ENCODE measurements at regions not wholly inside any gene's neighbourhood (a gene's known extent, or its start where the extent isn't known, plus 50 kb on each side); places are given as distances from the start of the nearest gene placed in this dataset.

- H3K9ac ChIP-seq (ENCODE audit: low read depth in 1 of 2, low read length in 2 of 2) = no peak overlapping the region
- no peak overlapping the region for H3K4me3 ChIP-seq (ENCODE audit: low read depth in 1 of 3, low read length in 3 of 3)
- WGBS = 70% methylated on average over 5 of the region's 5 CpGs
- peaks cover 0 to 5% (median 2%) of the 10 kb centered on the region in 4 donors for H3K9me3 ChIP-seq (ENCODE audit: control insufficient read depth in 4 of 4, low read length in 3 of 4)
- peaks cover 0 to 2% (median 0%) of the 10 kb centered on the region in 4 donors for H3K27me3 ChIP-seq (ENCODE audit: control insufficient read depth in 4 of 4, insufficient read depth in 4 of 4, low read length in 3 of 4)
- no peaks in the 10 kb centered on the region for H3K36me3 ChIP-seq (ENCODE audit: control insufficient read depth in 4 of 4, insufficient read depth in 3 of 4, low read depth in 1 of 4, low read length in 3 of 4)
- H3K4me1 ChIP-seq (ENCODE audit: control insufficient read depth in 4 of 4, insufficient read depth in 4 of 4, low read length in 3 of 4) = no peaks in the 10 kb centered on the region
- no peak for TF ChIP-seq FOXA2 (IDR thresholded peaks at IDR 0.05)
- TF ChIP-seq FOXA1 (IDR thresholded peaks at IDR 0.05) = no peak
- no peak for TF ChIP-seq NR2F2 (IDR thresholded peaks at IDR 0.05)
- TF ChIP-seq EGR1 (IDR thresholded peaks at IDR 0.05; ENCODE audit: low read depth in 2 of 2) = no peak
- TF ChIP-seq MAX (IDR thresholded peaks at IDR 0.05) = no peak
- TF ChIP-seq ZBTB33 (IDR thresholded peaks at IDR 0.05) = no peak
- TF ChIP-seq JUND (IDR thresholded peaks at IDR 0.05) = no peak
- no peak for TF ChIP-seq RAD21 (IDR thresholded peaks at IDR 0.05)
- TF ChIP-seq SP1 (IDR thresholded peaks at IDR 0.05) = no peak
- no peak for TF ChIP-seq HNF4G (IDR thresholded peaks at IDR 0.05)
- no peak for TF ChIP-seq TAF1 (conservative IDR thresholded peaks at IDR 0.05)
- no peak for TF ChIP-seq CTCF (IDR thresholded peaks at IDR 0.05; ENCODE audit: low read depth, low read length, missing input control)
- no peak for TF ChIP-seq HNF4A (conservative IDR thresholded peaks at IDR 0.05)
- TF ChIP-seq RXRA (IDR thresholded peaks at IDR 0.05) = no peak
- no peak for TF ChIP-seq GABPA (IDR thresholded peaks at IDR 0.05 in 1 of 2, conservative IDR thresholded peaks at IDR 0.05 in 1 of 2)
- TF ChIP-seq YY1 (IDR thresholded peaks at IDR 0.05) = no peak
- H3K27ac ChIP-seq (ENCODE audit: low read depth in 1 of 2, low read length in 2 of 2) = no peak overlapping the region
- no peak for DNase-seq (ENCODE audit: low spot score)
These were observed 108.2 kb upstream of the TWIST2 start for GRCh38 chr2:238739668-238740067.

- H3K9me3 ChIP-seq (ENCODE audit: control insufficient read depth in 4 of 4, low read length in 3 of 4) = peaks cover 0 to 5% (median 2%) of the 10 kb centered on the region in 4 donors
- H3K27me3 ChIP-seq (ENCODE audit: control insufficient read depth in 4 of 4, insufficient read depth in 4 of 4, low read length in 3 of 4) = peaks cover 0 to 2% (median 0%) of the 10 kb centered on the region in 4 donors
- no peak overlapping the region for H3K27ac ChIP-seq (ENCODE audit: low read depth in 1 of 2, low read length in 2 of 2)
- TF ChIP-seq FOXA2 (IDR thresholded peaks at IDR 0.05) (no peak), JUND (IDR thresholded peaks at IDR 0.05) (no peak), ZBTB33 (IDR thresholded peaks at IDR 0.05) (no peak), SP1 (IDR thresholded peaks at IDR 0.05) (no peak), HNF4A (conservative IDR thresholded peaks at IDR 0.05) (no peak), FOXA1 (IDR thresholded peaks at IDR 0.05) (no peak), REST (IDR thresholded peaks at IDR 0.05) (no peak), HNF4G (IDR thresholded peaks at IDR 0.05) (no peak), GABPA (IDR thresholded peaks at IDR 0.05 in 1 of 2, conservative IDR thresholded peaks at IDR 0.05 in 1 of 2) (no peak), MAX (IDR thresholded peaks at IDR 0.05) (no peak), TAF1 (conservative IDR thresholded peaks at IDR 0.05) (no peak), RXRA (IDR thresholded peaks at IDR 0.05) (no peak), CTCF (IDR thresholded peaks at IDR 0.05; ENCODE audit: low read depth, low read length, missing input control) (no peak), RAD21 (IDR thresholded peaks at IDR 0.05) (no peak), YY1 (IDR thresholded peaks at IDR 0.05) (no peak)
- H3K4me1 ChIP-seq (ENCODE audit: control insufficient read depth in 4 of 4, insufficient read depth in 4 of 4, low read length in 3 of 4) = no peaks in the 10 kb centered on the region
- DNase-seq (ENCODE audit: low spot score) = no peak
- H3K4me3 ChIP-seq (ENCODE audit: low read depth in 1 of 3, low read length in 3 of 3) = no peak overlapping the region
- H3K36me3 ChIP-seq (ENCODE audit: control insufficient read depth in 4 of 4, insufficient read depth in 3 of 4, low read depth in 1 of 4, low read length in 3 of 4) = no peaks in the 10 kb centered on the region
- no peak overlapping the region for H3K9ac ChIP-seq (ENCODE audit: low read depth in 1 of 2, low read length in 2 of 2)
- 74% methylated on average over 2 of the region's 2 CpGs for WGBS
These were observed 106.6 kb upstream of the TWIST2 start for GRCh38 chr2:238741277-238741676.
